Fibroblast of peridontal ligament (primary cell): ENCODE measurements at regions not wholly inside any gene's neighbourhood (a gene's known extent, or its start where the extent isn't known, plus 50 kb on each side); places are given as distances from the start of the nearest gene placed in this dataset.
"Not testable (repeated sequence)": the region's sequence is repeated elsewhere in the genome, so short reads cannot be mapped to it uniquely, and the experiment has no call there.

Source experiments
- DNase-seq: peaks from one replicate; pipeline ENCODE4 v3.0.0-alpha.2; 2010; ENCODE audit errors: extremely low read depth

DNA sequence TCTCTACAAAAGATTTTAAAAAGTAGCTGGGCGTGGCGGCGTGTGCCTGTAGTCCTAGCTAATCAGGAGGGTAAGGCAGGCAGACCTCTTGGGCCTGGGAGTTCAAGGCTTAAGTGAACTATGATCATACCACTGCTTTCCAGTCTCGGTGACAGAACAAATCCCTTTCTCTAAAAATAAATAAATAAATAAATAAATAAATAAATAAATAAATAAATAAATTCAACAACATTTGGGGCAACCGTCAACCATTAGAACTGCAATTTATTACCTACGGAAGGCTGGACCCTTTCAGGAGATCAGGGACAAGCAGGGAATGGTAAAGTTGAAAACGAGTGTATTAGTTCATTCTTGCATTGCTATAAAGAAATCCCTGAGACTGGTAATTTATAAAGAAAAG lies 136.2 kb upstream of the USP9X start:
- DNase-seq: no peak

DNA sequence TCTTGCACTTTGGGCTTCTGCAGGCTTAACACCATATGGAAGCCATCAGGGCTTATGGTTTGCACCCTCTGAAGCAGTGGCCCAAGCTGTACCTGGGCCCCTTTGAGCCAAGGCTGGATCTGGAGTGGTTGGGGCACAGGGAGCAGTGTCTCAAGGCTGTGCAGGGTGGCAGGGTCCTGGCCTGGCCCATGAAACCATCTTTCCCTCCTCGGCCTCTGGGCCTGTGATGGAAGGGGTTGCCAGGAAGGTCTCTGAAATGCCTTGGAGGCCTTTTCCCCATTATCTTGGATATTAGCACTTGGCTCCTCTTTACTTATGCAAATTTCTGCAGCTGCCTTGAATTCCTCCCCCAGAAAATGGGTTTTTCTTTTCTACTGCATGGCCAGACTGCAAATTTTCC lies 134.7 kb upstream of the USP9X start:
- no peak for DNase-seq

DNA sequence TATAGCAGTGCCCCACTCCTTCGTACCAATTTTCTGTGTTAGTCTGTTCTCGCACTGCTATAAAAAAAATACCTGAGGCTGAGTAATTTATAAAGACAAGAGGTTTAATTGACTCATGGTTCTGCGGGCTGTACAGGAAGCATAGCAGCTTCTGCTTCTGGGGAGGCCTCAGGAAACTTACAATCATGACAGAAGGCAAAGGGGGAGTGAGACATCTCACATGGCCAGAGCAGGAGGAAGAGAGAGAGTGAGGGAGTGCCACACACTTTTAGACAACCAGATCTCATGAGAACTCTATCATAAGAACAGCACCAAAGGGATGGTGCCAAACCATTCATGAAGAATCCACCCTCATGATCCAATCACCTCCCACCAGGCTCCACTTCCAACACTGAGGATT lies 133.8 kb upstream of the USP9X start:
- DNase-seq: not testable (repeated sequence)

DNA sequence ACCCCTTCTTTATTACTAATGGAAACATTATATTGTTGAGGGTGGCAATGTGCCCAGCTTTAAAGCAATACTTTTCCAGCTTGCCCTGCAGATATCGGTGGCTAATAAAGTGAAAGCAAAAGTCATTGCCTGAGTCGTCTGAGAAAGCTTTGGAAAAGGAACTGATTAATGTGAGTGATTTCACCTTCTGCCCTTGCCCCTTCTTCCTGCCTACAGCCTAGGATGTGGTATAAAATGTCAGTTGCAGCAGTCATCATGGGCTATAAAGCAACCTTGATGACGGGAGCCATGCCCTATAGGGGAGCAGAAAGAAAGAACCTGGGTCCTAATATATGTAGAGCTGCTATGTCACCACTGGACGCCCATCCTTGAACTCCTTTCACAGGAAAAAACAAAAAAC lies 132.4 kb upstream of the USP9X start:
- peak; percentile 33 for DNase-seq

DNA sequence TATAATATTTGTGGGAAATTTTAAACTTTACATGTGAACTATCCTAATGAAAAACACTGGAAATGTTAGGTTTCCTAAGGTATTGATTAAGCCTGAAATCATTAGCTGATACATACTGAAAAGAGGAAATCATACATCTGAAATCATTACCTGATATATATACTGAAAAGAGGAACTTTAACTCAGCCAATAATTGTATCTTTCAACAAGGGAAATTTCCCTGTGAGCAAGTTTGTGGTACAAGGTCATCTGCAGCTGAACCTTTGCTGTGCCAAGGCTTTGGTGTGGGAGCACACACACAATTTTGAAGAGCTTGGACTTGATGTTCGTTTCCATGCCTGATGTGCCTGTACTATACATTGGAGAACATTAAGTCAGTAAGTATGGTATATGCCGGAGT lies 131.9 kb upstream of the USP9X start:
- DNase-seq: no peak

DNA sequence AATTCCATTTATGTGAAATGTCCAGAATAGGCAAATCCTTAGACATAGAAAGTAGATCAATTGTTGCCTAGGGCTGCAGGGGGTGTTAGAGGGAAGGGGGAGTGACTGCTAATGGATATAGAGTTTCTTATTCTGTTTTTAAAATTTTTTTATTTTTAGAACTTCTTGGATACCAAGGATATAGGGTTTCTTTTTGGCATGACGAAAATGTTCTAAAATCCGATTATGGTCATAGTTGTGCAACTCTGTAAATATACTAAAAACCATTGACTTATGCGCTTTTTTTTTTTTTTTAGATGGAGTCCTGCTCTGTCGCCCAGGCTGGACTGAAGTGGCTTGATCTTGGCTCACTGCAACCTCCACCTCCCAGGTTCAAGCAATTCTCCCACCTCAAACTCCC lies 125.2 kb upstream of the USP9X start:
- DNase-seq: peak; percentile 85

DNA sequence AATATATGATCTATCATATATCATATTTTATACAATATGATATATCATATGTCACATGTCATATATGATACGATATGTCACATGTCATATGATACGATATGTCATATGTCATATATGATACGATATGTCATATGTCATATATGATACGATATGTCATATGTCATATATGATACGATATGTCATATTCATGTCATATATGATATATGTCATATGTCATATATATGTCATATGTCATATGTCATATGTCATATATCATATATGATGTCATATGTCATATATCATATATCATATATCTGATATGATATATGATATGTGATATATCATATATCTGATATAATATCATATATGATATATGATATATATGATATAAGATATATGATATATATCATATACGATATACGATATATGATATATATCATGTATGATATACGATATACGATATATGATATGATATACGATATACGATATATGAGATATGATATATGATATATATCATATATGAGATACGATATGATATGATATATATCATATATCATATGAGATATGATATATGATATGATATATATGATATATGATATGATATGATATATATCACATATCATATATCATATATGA lies 122.3 kb upstream of the USP9X start:
- DNase-seq: no peak

DNA sequence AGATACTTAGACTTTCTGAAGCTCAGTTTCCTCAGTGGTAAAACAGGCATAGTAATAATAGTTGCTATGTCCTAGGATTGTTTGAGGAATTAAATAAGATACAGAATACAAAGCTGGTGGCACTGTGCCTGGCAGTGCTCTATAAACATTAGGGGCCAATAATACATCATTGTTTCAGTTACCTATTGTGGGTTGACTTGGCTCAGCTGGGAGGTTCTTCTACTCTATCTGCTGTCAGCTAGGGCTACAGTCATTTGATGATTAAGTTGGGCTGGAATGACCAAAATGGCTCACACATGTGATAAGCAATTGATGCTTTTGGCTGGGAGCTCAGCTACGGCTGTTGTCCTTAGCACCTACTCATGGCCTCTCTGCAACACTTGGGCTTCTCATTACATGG lies 121.2 kb upstream of the USP9X start:
- DNase-seq: no peak

DNA sequence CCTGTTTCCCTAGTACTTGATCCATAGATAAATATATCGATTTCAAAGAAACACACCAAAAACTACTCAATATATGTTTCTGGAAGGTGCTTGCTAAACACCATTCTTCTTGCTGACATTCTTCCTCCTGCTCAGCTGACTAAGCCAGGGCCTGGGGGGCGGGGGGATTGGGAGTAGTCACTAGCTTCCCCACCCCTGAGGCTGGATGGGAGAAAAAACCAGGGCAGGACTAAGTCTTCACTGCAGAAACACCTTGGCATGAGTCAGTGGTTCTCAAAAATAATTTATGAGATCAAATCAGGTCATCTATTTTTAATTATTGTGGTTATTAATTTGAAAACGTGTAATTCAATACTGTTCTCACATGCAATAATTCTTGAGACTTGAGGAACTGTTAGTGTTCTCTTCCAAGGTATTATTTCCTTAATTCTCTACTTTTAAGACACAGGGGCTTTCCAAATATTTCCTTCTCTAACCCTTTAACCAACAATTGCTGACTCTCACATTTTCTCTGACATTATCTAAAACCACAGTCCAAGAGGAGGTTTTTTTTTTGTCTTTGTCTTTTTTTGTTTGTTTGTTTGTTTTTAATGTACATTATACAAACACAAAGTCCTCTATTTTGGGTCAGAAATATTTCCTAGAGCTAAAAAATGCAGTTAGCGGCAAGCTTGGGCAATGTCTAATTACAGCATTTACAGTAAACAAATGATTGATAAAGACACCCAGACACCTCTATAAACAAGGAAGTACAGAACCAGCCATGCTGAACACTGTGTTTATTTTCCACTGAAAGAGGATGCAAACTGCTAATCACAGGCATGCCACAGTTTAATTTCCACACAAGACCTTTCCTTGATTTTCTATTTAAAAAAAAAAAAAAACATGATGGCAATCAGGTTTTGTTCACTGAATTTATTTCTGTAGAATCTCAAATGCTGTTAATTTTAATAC lies 120.3 kb upstream of the USP9X start:
- DNase-seq: no peak

DNA sequence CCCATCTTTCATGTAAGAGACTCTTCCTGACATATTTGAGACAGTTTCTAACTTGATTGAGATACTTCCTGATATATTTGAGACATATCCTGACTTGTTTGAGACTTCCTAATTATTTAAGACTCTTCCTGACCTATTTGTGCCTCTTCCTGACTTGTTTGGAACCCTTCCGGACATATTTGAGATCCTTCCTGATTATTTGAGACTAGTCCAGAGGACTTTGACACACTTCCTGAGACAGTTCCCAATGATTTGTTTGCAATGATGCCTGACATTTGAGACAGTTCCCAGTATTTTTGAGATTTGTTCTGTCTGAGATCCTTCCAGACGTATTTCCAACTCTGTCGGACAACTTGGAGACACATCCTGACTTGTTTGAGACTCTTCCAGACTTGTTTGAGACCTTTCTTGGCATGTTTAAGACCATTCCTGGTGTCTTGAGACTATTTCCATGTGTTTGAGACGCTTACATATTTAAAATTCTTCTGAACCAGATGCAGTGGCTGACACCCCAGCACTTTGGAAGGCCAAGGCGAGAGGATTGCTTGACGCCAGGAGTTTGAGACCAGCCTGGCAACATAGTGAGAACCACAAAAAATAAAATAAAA lies 118.9 kb upstream of the USP9X start:
- DNase-seq: no peak

DNA sequence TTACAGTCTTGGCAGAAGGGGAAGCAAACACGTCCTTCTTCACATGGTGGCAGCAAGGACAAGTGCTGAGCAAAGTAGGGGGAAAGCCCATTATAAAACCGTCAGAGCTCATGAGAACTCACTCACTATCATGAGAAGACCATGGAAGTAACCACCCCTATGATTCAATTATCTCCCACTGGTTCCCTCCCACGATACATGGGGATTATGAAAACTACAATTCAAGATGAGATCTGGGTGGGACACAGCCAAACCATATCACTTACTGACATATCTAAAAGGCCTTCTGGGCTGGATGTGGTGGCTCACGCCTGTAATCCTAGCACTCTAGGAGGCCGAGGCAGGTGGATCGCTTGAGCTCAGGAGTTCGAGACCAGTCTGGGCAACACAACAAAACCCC lies 117.1 kb upstream of the USP9X start:
- no peak for DNase-seq

DNA sequence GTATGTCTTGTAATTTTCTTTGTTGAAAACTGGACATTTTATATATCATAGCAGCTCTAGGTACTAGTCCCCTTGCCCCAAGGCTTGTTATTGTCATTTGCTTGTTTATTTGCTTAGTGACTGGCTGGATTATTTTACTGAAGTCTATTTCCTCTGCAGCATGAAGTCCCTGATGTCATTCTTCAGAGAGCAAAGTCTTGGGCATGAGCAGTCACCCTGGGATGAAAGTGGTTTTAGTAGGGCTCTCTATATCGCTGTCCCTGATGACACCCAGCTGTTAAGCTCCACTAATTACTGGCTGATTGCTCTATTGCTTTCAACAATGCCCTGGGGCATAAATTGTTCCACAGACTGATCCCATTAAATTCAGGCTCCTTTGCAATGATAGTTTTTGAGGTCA lies 113.5 kb upstream of the USP9X start:
- no peak for DNase-seq

DNA sequence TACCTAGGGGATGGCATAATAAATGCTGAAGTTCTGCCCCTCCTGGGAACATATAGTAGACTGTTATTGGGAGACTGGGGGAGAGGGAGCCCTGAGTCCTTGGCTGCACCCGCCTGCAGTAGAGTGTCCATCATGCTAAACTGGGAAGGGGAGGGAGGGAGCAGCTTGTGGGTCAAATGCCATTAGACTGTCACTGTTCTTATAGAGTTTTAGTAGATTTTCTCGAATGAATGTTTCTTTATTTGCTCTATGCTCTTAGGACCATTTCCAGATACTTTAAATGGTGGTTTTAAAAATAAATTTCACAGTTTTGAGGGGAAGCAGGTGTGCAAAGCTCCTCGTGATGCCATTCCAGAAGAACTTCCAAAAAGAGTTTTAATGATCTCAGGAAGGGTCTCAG lies 111.6 kb upstream of the USP9X start:
- DNase-seq: no peak

DNA sequence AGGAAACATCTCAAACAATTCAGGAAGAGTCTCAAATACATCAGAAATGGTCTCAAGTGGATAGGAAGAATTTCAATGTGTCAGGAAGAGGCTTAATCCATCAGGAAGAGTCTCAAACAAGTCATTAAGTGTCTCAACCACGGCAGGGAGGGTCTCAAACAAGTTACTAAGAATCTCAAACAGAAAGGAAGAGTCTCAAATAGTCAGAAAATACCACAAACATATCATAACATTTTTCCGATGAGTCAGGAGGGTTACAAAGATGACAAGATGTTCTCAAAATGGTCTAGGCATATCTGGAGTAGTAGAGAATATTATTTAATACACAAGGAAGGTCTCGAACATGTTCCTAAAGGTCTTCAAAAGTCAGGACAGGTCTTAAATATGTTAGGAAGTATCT lies 109.3 kb upstream of the USP9X start:
- DNase-seq: no peak

DNA sequence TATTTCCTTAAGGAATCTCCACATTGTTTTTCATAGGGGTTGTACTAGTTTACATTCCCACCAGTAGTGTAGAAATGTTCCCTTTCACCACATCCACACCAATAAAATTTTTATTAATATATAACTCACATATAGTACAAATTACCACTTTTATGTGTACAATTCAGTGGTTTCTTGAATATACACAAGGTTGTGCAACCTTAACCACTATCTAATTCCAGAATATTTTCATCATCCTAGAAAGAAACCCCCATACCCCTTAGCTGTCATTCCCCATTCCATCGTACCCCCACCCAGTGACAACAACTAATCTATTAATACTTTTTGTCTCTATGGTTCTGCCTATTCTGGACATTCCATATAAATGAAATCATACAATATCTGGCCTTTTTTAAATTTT lies 108.3 kb upstream of the USP9X start:
- no peak for DNase-seq

DNA sequence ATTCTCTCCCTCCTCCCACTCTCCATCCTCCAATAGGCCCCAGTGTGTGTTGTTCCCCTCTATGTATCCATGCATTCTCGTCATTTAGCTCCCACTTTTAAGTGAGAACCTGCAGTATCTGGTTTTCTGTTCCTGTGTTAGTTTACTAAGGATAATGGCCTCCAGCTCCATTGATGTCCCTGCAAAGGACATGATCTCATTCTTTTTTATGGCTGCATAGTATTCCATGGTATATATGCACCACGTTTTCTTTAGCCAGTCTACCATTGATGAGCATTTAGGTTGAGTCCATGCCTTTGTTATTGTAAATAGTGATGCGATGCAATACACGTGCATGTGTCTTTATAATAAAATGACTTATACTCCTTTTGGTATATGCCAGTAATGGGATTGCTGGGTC lies 100.3 kb upstream of the USP9X start:
- DNase-seq: no peak

DNA sequence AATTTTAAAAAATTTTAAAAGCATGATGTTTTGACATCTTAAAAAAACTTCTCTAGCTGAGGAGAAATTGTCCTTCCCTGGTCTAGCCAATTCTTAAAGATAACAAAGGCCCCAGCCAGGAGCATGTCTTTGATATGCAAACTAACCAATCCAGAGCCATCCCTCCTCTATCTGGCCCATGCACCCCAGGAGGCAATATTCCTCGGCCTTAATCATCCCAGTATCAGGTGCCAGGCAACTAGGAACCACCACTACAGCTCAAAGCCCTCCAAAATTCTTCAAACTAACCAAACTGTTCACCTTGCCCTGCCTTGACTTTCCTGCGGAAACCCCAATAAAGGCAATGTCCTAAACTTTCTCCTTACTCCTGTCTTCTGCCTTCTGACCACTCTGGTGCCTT lies 97.8 kb upstream of the USP9X start:
- DNase-seq: no peak

DNA sequence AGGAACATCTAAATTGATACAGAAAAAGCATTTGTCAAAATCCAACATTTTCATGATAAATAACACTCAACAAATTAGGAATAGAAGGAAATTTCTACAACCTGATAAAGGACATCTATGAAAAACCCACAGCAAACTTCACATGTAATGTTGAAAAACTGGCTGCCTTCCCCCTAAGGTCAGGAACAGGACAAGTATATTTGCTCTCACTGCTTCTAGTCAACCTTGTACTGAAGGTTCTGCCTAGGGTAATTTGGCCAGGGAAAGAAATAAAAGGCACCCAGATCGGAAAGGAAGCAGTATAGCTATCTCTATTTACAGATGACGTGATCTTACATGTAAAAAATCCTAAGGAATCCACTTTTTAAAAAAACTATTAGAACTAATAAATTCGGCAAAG lies 97.1 kb upstream of the USP9X start:
- no peak for DNase-seq

DNA sequence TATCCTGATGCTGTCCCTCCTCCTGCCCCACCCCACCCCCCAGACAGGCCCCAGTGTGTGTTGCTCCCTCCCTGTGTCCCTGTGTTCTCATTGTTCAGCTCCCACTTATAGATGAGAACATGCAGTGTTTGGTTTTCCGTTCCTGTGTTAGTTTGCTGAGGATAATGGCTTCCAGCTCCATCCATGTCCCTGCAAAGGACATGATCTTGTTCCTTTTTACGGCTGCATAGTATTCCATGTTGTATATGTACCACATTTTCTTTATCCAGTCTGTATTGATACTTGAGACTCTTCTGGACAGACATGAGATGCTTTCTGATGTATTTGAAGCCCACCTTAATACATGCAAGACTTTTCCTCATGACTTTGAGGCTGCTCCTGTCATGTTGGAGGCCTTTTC lies 91.8 kb upstream of the USP9X start:
- not testable (repeated sequence) for DNase-seq

DNA sequence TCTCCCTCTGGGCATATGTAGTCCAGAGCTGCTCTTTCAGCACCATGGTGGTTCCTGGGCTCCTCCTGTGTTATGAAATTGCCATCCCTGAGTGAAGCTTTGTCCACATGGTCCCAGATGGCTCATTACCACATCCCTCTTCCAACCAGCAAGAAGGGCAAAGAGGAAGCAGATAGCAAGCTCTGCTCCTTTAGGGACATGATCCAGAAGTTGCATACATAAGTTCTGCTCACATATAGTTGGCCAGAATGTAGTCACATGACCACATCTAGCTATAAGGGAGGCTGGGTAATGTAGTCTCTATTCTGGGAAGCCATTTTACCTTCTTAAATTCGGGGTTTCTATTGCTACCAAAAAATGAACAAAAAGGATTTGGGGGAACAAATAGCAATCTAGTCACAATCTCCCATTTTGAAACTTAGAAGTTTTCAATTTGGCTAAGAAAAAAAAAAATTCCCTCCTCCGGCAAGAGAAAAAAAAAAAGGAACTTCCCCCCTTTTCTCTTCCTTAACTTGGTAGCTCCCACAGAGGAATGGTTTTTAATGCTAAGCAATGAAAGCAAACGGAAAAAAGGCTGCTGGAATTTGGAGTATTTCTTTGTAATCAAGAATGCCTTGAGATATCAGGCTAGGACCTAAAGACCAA lies 88.2 kb upstream of the USP9X start:
- DNase-seq: peak; percentile 83

DNA sequence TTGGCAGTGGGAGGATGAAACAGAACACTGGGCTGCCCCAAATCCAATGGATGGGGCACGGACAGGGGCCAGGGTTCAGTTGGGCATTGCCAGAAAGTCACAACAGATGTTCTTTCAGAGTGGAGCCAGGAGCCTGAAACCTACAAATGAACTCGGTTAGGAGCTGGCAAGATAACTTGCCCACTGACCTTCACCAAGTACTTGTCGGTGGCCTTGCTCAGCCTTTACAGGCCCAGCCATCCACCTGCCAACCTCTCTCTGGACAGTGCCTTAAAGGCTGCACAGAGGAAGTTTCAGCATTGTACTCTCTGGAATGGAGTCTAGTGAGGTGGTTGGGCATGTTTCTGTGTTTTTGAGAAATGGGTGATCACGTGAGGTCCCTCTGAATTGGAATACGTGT lies 87.1 kb upstream of the USP9X start:
- no peak for DNase-seq

DNA sequence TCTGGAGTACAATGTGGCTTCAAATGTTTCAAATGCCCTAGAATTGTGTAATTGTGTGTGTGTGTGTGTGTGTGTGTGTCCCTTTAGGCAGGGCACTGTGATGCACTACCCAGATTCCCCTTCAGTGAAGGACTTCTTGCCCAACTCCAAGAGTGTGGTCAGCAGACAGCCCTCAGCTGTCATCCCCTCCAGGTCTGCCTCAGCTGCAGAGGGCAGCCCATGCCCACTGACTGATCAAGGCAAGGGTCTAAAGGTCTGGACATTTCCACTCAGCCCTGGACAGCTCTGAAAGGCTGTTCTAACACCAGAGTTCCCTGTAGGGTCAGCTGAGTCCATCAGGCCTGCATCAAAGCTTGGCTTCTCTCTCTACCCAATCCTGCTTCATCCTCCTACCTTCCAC lies 83.9 kb upstream of the USP9X start:
- DNase-seq: no peak

DNA sequence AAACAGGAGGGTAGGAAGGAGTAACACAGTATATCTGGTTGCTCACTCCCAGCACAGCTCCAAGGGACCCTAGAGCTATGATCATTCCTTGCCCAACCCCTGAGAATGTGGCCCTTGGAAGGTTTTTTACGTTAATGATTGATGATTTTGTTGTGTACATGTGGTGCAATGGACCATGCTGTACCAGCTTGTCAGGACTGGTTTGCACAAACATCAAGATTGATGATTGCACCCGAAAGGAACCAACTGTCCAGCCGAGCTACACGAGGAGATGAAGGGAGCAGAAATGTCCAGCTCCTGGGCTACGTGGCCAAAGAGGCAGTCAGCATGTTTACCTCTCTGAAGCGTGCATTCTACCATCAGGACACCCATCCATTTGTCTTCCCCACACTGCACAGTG lies 83.2 kb upstream of the USP9X start:
- no peak for DNase-seq
